ENCODE measurements at regions not wholly inside any gene's neighbourhood (a gene's known extent, or its start where the extent isn't known, plus 50 kb on each side); places are given as distances from the start of the nearest gene placed in this dataset.
"Not testable (repeated sequence)": the region's sequence is repeated elsewhere in the genome, so short reads cannot be mapped to it uniquely, and the experiment has no call there.

DNA sequence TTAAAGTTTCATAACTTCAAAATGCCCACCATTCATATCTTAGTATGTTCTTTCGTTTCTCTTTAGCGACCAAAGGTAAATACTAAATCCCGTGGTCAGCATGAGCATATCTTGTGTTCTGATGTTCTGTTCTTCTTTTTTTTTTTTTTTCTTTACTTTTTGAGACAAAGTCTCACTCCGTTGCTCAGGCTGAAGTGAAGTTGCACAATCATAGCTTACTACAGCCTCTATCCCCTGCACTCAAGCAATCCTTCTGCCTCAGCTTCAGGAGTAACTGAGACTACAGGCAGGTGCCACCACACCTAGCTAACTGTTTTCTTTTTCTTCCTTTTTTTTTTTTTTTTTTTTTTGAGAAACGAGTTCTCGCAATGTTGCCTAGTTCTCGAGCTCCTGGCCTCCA lies 60.9 kb upstream of the ATP12A start:
- no peaks in the 10 kb centered on the region for H3K9me2 ChIP-seq (ENCODE audit: insufficient read depth, low read length)
- no peak overlapping the region for H3K4me2 ChIP-seq (ENCODE audit: low read length)
- no peak overlapping the region for H2AFZ ChIP-seq (ENCODE audit: low read depth, low read length)
- no peak for TF ChIP-seq EZH2 (IDR thresholded peaks at IDR 0.05; ENCODE audit: borderline replicate concordance, insufficient read depth, low read length, poor library complexity, severe bottlenecking)
- TF ChIP-seq, protein P1, sequence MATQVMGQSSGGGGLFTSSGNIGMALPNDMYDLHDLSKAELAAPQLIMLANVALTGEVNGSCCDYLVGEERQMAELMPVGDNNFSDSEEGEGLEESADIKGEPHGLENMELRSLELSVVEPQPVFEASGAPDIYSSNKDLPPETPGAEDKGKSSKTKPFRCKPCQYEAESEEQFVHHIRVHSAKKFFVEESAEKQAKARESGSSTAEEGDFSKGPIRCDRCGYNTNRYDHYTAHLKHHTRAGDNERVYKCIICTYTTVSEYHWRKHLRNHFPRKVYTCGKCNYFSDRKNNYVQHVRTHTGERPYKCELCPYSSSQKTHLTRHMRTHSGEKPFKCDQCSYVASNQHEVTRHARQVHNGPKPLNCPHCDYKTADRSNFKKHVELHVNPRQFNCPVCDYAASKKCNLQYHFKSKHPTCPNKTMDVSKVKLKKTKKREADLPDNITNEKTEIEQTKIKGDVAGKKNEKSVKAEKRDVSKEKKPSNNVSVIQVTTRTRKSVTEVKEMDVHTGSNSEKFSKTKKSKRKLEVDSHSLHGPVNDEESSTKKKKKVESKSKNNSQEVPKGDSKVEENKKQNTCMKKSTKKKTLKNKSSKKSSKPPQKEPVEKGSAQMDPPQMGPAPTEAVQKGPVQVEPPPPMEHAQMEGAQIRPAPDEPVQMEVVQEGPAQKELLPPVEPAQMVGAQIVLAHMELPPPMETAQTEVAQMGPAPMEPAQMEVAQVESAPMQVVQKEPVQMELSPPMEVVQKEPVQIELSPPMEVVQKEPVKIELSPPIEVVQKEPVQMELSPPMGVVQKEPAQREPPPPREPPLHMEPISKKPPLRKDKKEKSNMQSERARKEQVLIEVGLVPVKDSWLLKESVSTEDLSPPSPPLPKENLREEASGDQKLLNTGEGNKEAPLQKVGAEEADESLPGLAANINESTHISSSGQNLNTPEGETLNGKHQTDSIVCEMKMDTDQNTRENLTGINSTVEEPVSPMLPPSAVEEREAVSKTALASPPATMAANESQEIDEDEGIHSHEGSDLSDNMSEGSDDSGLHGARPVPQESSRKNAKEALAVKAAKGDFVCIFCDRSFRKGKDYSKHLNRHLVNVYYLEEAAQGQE (IDR thresholded peaks at IDR 0.05; ENCODE audit: borderline replicate concordance): no peak
- no peak for TF ChIP-seq POLR2AphosphoS5 (IDR thresholded peaks at IDR 0.05)
- TF ChIP-seq EP300 (conservative IDR thresholded peaks at IDR 0.05; ENCODE audit: poor library complexity, severe bottlenecking): no peak
- TF ChIP-seq, protein P2, sequence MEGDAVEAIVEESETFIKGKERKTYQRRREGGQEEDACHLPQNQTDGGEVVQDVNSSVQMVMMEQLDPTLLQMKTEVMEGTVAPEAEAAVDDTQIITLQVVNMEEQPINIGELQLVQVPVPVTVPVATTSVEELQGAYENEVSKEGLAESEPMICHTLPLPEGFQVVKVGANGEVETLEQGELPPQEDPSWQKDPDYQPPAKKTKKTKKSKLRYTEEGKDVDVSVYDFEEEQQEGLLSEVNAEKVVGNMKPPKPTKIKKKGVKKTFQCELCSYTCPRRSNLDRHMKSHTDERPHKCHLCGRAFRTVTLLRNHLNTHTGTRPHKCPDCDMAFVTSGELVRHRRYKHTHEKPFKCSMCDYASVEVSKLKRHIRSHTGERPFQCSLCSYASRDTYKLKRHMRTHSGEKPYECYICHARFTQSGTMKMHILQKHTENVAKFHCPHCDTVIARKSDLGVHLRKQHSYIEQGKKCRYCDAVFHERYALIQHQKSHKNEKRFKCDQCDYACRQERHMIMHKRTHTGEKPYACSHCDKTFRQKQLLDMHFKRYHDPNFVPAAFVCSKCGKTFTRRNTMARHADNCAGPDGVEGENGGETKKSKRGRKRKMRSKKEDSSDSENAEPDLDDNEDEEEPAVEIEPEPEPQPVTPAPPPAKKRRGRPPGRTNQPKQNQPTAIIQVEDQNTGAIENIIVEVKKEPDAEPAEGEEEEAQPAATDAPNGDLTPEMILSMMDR (IDR thresholded peaks at IDR 0.05; ENCODE audit: poor library complexity, severe bottlenecking): no peak
- TF ChIP-seq SMC3 (conservative IDR thresholded peaks at IDR 0.05; ENCODE audit: poor library complexity): no peak
- no peak for TF ChIP-seq MXI1 (conservative IDR thresholded peaks at IDR 0.05; ENCODE audit: poor library complexity, severe bottlenecking)
- TF ChIP-seq RAD21 (conservative IDR thresholded peaks at IDR 0.05): no peak
- no peak for TF ChIP-seq TAF1 (IDR thresholded peaks at IDR 0.05; ENCODE audit: low read depth)
- no peak overlapping the region for H3K4me3 ChIP-seq (ENCODE audit: low read length)
- H3K36me3 ChIP-seq (ENCODE audit: insufficient read depth, low read length): no peaks in the 10 kb centered on the region
- no peaks in the 10 kb centered on the region for H3K27me3 ChIP-seq (ENCODE audit: insufficient read depth, low read depth, low read length)
- H3F3A ChIP-seq (ENCODE audit: insufficient read depth, low read length, poor library complexity, severe bottlenecking): no peaks in the 10 kb centered on the region
- H3K9me3 ChIP-seq (ENCODE audit: low read length): no peaks in the 10 kb centered on the region
- H3K79me2 ChIP-seq (replicated peaks; ENCODE audit: insufficient read depth, low read length): no peaks in the 10 kb centered on the region
- H4K20me1 ChIP-seq (ENCODE audit: insufficient read depth): no peaks in the 10 kb centered on the region
- H3K27ac ChIP-seq (ENCODE audit: low read length): no peak overlapping the region
- H3K9ac ChIP-seq (ENCODE audit: low read length): no peak overlapping the region

DNA sequence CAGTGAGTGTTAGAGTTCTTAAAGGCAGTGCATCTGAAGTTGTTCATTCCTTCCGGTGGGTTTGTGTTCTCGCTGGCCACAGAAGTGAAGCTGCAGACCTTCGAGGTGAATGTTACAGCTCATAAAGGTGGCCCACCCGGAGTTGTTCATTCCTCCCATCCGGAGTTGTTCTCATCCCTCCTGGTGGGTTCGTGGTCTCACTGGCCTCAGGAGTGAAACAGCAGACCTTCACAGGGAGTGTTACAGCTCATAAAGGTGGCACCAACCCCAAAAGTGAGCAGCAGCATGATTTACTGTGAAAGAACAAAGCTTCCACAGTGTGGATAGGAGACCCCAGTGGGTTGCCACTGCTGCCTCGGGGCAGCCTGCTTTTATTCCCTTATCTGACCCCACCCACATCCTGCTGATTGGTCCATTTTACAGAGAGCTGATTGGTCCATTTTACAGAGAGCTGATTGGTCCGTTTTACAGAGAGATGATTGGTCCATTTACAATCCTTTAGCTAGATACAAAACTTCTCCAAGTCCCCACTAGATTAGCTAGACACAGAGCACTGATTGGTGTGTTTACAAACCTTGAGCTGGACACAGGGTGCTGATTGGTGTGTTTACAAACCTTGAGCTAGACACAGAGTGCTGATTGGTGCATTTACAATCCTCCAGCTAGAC lies 57.6 kb upstream of the ATP12A start:
- not testable (repeated sequence) for H3K79me2 ChIP-seq (replicated peaks; ENCODE audit: insufficient read depth, low read length); H3K27me3 ChIP-seq (ENCODE audit: insufficient read depth, low read depth, low read length); H3K9me2 ChIP-seq (ENCODE audit: insufficient read depth, low read length); H4K20me1 ChIP-seq (ENCODE audit: insufficient read depth); H3K4me2 ChIP-seq (ENCODE audit: low read length); H3K27ac ChIP-seq (ENCODE audit: low read length); H3K36me3 ChIP-seq (ENCODE audit: insufficient read depth, low read length); H3K9ac ChIP-seq (ENCODE audit: low read length); H2AFZ ChIP-seq (ENCODE audit: low read depth, low read length); H3K4me3 ChIP-seq (ENCODE audit: low read length); H3F3A ChIP-seq (ENCODE audit: insufficient read depth, low read length, poor library complexity, severe bottlenecking); H3K9me3 ChIP-seq (ENCODE audit: low read length)
